Coronary artery (tissue), 2 donors: ENCODE measurements at regions not wholly inside any gene's neighbourhood (a gene's known extent, or its start where the extent isn't known, plus 50 kb on each side); places are given as distances from the start of the nearest gene placed in this dataset.
"Not testable (repeated sequence)": the region's sequence is repeated elsewhere in the genome, so short reads cannot be mapped to it uniquely, and the experiment has no call there.

ENCODE experiments used
- DNase-seq: peaks from one replicate; pipeline ENCODE4 v3.0.0-alpha.2; 2017; ENCODE audit warnings: low spot score
- H3K27ac ChIP-seq, 2 donors: fragments of 200-600 bp; sonication (generic); one replicate each; pipeline ENCODE4 v1.5.1; 2016 to 2019
- H3K4me3 ChIP-seq: fragments of 200-600 bp; sonication (generic); 2 replicates; pipeline ENCODE4 v1.5.1; 2016; ENCODE audit warnings: mild to moderate bottlenecking, moderate library complexity
- CTCF ChIP-seq: fragments of 200-600 bp; sonication (generic); IDR thresholded peaks from one replicate; pipeline ENCODE4 v1.5.1; 2019; ENCODE audit warnings: antibody characterized with exemption

- no peak for TF ChIP-seq CTCF
- DNase-seq = no peak
- H3K27ac ChIP-seq = no peak overlapping the region
- no peak overlapping the region for H3K4me3 ChIP-seq
Observed at GRCh38 chr13:89375839-89376238, 1704.7 kb downstream of the SLITRK5 start.

GRCh38 chr13:89380101-89380500 lies 1708.9 kb downstream of the SLITRK5 start:
- TF ChIP-seq CTCF = no peak
- no peak for DNase-seq
- Histone ChIP-seq H3K4me3 (no peak overlapping the region), H3K27ac (no peak overlapping the region)

GRCh38 chr13:89382981-89383380 lies 1711.8 kb downstream of the SLITRK5 start:
- no peak for DNase-seq
- no peak overlapping the region for H3K4me3 ChIP-seq
- no peak overlapping the region for H3K27ac ChIP-seq
- TF ChIP-seq CTCF = no peak

- DNase-seq = no peak
- no peak for TF ChIP-seq CTCF
- Histone ChIP-seq H3K4me3 (no peak overlapping the region), H3K27ac (no peak overlapping the region)
Observed at GRCh38 chr13:89383891-89384290, 1712.7 kb downstream of the SLITRK5 start.

GRCh38 chr13:89393758-89394304 lies 1722.7 kb downstream of the SLITRK5 start:
- no peak overlapping the region for H3K27ac ChIP-seq
- no peak overlapping the region for H3K4me3 ChIP-seq
- TF ChIP-seq CTCF = no peak
- DNase-seq = no peak

GRCh38 chr13:89401264-89401675 lies 1730.1 kb downstream of the SLITRK5 start:
- DNase-seq = no peak
- Histone ChIP-seq H3K4me3 (peak overlapping the region; percentile 39), H3K27ac (no peak overlapping the region)
- no peak for TF ChIP-seq CTCF

GRCh38 chr13:89402211-89402610 lies 1731.0 kb downstream of the SLITRK5 start:
- Histone ChIP-seq H3K27ac (no peak overlapping the region), H3K4me3 (no peak overlapping the region)
- no peak for TF ChIP-seq CTCF
- no peak for DNase-seq

- DNase-seq, H3K27ac ChIP-seq, H3K4me3 ChIP-seq: not testable (repeated sequence)
Observed at GRCh38 chr13:89406096-89406495, 1734.9 kb downstream of the SLITRK5 start.
